ENCODE measurements at regions not wholly inside any gene's neighbourhood (a gene's known extent, or its start where the extent isn't known, plus 50 kb on each side); places are given as distances from the start of the nearest gene placed in this dataset.

- DNase-seq: no peak
Observed at GRCh38 chr1:87937831-87938395, 609.2 kb downstream of the LMO4 start.

- DNase-seq: no peak
Observed at GRCh38 chr1:87938631-87939030, 610.0 kb downstream of the LMO4 start.

DNA sequence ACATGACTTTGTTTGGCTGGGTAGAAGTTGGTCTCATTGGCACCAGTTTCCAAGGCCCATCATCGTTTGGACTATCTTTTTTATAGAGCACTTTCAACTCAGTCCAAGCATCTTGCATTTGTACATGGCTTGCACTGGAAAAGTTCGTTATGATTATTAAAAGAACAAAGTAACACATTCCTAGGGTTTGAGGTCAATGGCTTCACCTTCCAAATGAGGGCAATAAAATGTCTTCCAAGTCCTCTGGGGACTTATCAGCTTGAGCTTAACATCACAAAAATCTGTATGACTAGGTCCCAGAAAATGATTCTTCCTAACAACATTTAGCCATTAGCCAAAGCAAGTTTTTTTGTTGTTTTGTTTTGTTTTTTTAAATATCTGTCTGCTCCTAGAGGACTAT lies 610.8 kb downstream of the LMO4 start:
- DNase-seq: no peak

- no peak for DNase-seq
Observed at GRCh38 chr1:87940421-87940820, 611.7 kb downstream of the LMO4 start.

DNA sequence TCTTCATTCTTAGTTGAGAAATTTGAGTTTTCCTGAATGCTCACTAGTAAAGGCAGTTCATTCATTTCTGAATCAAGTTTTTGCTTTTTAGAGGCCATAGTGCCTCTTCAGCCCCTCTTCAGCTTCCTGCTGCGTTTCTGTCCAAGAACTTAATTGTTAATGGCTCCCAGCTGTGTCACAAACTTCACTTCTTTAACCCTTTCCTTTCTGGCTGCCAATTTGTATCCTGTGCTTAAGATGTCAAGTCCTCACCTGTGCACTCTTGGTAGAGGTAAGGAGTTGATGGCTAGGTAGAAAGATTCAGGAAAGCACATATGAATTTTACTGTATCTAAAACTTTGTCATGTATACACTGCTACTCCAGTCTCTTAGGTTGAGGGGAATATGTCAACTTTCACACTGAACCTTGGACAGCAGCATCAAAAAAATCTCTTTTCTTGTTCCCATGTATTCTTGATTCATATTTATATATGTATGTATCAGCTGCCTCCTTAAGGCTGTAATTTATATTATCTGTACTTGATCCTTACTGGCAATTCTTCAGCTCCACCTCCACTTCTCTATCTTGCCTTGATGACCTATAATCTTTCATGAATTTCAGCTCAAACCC lies 612.8 kb downstream of the LMO4 start:
- DNase-seq: no peak

DNA sequence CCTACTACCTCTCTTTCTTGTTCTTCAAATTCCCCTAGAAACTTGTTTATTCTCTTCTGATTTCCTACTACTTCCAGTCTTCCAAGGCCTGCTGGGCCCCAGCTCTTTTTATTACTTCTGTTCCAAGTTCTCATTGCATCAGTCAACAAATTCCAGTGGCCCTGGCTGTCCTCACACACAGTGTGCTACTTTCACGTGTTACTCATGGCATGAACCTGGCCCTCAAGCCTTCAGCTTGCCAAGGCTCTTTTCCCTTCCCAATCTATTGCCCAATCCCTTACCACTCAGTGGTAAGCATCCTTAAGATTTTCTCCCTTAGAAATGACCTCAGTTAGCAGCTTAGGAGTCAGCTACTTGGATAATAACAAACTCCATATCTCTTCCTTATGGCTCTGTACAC lies 613.5 kb downstream of the LMO4 start:
- no peak for DNase-seq

GRCh38 chr1:87949711-87950110 lies 621.0 kb downstream of the LMO4 start:
- no peak for DNase-seq

DNA sequence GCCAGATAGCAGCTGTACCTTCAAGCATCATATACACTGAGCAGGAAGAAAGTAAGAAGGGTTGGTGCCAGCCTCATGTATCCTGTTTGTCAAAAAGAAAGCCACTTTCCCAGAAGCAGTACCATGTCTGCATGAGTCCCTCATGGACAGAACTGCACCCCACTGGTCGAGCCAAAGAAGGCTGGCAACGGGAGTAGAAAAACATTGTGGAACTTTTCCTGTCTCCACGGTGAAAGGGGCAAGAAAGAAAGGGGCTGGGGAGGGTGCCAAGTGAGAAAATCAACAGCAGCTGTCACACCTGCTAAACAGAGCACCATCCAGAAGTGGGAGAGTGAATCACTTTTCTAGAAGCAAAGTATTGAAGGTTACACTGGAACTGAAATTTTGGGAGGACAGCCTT lies 621.7 kb downstream of the LMO4 start:
- no peak for DNase-seq

- no peak for DNase-seq
Observed at GRCh38 chr1:87951409-87951808, 622.7 kb downstream of the LMO4 start.

- DNase-seq: no peak
Observed at GRCh38 chr1:87951852-87952251, 623.2 kb downstream of the LMO4 start.

DNA sequence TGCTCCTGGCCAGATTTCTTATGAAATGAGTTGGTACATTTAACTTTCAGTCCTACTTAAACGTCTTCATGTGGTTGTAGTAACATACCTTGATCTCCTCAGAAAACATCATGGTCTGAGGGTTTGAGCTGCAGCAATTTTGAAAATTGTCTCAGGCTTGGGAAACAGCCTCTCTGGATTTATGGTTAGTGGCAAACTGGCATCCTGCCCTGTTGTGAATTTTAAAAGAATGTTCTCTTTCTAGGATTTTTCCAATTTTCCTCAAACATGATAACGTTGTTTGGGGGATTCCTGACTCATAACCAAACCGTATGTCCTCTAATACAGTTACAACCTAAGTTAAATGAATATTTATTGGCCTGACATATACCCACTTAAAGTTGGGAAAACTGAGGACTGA lies 624.4 kb downstream of the LMO4 start:
- no peak for DNase-seq

- peak; percentile 49 to 56 for DNase-seq
Observed at GRCh38 chr1:87953732-87954344, 625.2 kb downstream of the LMO4 start.

DNA sequence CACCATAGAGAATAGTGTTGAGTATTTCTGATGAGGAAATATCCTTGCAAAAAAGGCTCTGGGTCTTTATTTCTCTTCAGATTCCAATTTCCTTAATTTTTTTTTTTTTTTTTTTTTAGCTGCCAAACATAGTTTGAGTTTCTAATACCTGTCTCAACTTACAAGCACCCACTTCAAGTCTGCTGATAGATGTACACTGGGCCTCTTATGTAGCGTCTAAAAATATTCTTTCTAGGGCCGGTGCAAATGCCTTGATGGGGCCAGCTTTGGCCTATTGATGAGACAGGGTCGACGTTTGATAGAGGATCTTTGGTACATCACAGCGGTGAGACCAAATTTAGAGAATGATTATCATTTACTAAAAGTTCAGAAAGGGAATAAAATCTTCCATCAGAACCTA lies 626.4 kb downstream of the LMO4 start:
- DNase-seq: no peak

DNA sequence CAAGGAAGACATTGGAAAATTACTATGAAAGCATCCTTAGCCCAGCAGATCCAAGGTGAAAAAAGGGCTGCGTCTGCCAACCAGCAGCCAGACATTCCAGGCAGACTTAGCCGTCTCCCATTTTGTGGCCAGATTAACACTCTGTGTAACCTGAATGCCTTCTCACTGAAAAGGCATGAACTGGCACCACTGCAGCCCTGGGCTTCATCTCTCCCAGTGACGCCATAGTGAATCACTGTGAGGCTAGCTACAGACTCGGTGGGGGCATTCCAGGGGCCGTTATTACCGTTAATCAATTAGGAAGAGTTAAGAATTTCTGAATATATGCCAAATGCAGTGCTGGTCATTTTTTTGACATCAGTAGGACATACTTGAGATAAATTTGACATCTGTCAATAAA lies 627.4 kb downstream of the LMO4 start:
- no peak for DNase-seq

DNA sequence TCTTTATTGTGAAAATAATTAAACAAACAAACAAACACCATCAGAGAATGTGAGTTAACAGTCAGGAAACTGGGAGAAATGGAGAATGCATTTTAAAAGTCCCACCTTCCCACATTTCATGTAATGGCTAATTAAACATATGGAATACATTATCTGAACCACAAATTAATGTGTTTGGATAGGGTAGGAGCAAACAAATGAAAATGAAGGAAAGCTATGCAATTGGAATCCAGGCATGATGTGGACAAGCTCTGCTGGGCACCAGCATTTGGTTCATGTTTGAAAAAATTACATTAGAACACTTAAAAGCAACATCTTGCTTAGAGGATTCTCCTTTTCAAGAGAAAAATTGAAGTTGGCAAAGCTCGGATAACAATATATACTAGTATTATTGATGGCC lies 628.1 kb downstream of the LMO4 start:
- no peak for DNase-seq

GRCh38 chr1:87957331-87957730 lies 628.7 kb downstream of the LMO4 start:
- DNase-seq: no peak

DNA sequence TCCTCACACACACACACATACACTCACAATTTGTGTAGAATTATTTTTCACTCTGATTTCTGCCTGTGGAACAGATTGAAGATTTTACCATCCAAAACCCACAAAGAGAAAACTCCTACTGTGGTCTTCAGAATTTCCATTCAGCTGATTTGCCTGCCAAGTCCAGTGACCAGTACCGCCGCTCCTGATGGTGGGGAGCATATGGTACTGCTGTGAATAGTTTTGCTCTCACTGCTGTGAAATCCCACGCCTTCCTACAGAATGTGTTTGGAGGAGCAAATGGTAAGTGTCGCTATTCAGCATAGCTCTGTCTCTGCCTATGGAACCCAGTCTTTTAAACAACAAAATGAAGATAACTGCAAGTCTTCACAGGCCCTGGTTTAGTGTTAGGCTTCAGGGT lies 629.5 kb downstream of the LMO4 start:
- no peak for DNase-seq

GRCh38 chr1:87958716-87959115 lies 630.0 kb downstream of the LMO4 start:
- DNase-seq: no peak

DNA sequence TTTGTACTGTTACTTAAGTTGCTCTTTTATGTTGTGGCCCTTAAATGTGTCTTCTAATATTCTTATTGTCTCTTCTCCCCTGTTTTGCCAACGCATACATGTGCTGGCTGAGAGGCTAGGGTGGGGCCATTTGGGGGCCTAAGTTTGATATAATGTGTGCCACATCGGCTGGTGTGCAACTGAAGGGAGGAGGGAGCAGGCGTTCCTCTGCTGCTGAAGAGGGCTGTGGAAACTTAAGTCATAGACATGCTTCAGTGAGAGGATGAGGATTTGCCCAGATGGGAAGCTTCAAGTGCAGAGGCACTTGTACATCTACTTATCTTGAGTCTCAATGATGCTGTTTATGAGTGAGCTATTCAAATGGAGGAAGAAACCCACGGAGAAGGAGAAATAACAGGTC lies 630.6 kb downstream of the LMO4 start:
- DNase-seq: no peak

DNA sequence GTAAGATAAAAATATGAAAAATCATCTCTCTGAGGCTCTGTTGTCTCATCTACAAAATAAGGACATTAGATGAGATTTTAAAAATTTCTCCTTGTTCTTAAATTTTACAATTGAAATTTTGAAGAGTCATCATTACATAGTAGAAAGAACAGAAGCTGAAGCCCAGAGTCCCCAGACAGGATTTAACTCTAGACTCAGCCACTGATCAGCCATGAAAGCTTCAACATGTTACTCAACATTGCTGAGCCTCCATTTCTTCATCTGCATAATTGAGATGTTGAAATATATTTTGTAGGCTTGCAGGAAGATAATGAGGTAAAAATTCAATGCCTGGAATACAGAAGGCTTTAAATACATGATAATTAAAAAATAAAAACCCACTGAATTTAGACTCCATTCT lies 633.3 kb downstream of the LMO4 start:
- no peak for DNase-seq

- DNase-seq: no peak
Observed at GRCh38 chr1:87963556-87963955, 634.9 kb downstream of the LMO4 start.

DNA sequence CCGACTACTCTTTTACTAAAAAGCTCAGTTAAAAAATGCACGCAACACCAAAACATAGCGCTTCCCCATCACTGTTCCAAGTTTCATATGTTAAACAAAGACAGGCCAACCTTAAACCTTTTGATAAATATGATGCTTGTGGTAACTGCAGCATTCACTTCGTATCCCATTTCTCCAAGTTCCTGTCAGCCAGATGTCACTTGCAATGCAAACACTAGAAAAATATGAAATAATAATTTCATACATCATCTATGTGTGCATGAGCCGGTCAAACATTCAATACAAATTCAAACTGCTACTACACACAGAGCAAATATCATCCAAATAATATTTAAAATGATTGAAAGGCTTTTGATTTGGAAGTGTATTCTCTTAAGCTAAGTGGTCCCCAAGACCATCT lies 636.5 kb downstream of the LMO4 start:
- no peak for DNase-seq

GRCh38 chr1:87968197-87968955 lies 639.7 kb downstream of the LMO4 start:
- no peak for DNase-seq

DNA sequence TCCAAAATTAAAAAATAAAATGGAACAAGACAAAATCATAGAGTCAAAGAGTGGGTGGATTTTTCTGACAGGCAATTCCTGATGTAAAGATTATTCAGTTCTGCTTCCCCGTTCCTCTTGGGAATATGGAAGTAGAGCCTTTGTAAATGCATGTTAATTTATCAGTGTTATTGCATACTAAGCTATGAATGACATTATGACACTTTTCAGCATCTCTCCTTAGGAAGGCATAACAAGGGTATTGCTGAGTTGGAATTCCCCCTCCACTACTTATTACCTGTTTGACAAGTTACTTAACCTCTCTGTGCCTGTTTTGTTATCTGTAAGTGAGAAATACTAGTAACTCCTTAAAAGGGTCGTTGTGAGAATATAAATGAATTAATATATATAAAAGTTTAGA lies 640.4 kb downstream of the LMO4 start:
- DNase-seq: no peak
